Activated CD4-positive, alpha-beta T cell treated with anti-CD3 and anti-CD28 coated beads for 4 hours (primary cell): ENCODE measurements at regions not wholly inside any gene's neighbourhood (a gene's known extent, or its start where the extent isn't known, plus 50 kb on each side); places are given as distances from the start of the nearest gene placed in this dataset.
"Not testable (repeated sequence)": the region's sequence is repeated elsewhere in the genome, so short reads cannot be mapped to it uniquely, and the experiment has no call there.

Experiments used
- DNase-seq, 2 donors: peaks; one replicate each; pipeline ENCODE4 v3.0.0-alpha.2; 2020

- DNase-seq = not testable (repeated sequence)
These were observed 435.8 kb downstream of the SHISA9 start for GRCh38 chr16:13336907-13337881.

- no peak for DNase-seq
These were observed 436.6 kb downstream of the SHISA9 start for GRCh38 chr16:13338044-13338443.

GRCh38 chr16:13342675-13343074 lies 441.3 kb downstream of the SHISA9 start:
- no peak for DNase-seq

GRCh38 chr16:13344001-13344400 lies 442.6 kb downstream of the SHISA9 start:
- DNase-seq = no peak

- DNase-seq = no peak
These were observed 447.0 kb downstream of the SHISA9 start for GRCh38 chr16:13348416-13348815.

- DNase-seq = no peak
These were observed 448.6 kb downstream of the SHISA9 start for GRCh38 chr16:13350000-13350399.

- DNase-seq = no peak
These were observed 449.8 kb downstream of the SHISA9 start for GRCh38 chr16:13351181-13351580.

GRCh38 chr16:13351601-13352217 lies 450.3 kb downstream of the SHISA9 start:
- no peak for DNase-seq

GRCh38 chr16:13352796-13353195 lies 451.4 kb downstream of the SHISA9 start:
- not testable (repeated sequence) for DNase-seq

- DNase-seq = not testable (repeated sequence)
These were observed 456.4 kb downstream of the SHISA9 start for GRCh38 chr16:13357842-13358241.

GRCh38 chr16:13359835-13360234 lies 458.4 kb downstream of the SHISA9 start:
- no peak for DNase-seq

GRCh38 chr16:13372421-13372820 lies 471.0 kb downstream of the SHISA9 start:
- DNase-seq = no peak

GRCh38 chr16:13376174-13376573 lies 474.8 kb downstream of the SHISA9 start:
- no peak for DNase-seq

- no peak for DNase-seq
These were observed 475.7 kb downstream of the SHISA9 start for GRCh38 chr16:13377143-13377542.

- DNase-seq = no peak
These were observed 476.8 kb downstream of the SHISA9 start for GRCh38 chr16:13378151-13378550.

GRCh38 chr16:13379266-13379665 lies 477.9 kb downstream of the SHISA9 start:
- DNase-seq = no peak

- not testable (repeated sequence) for DNase-seq
These were observed 484.0 kb downstream of the SHISA9 start for GRCh38 chr16:13385156-13386040.

GRCh38 chr16:13390093-13390985 lies 488.9 kb downstream of the SHISA9 start:
- DNase-seq = no peak

GRCh38 chr16:13390986-13391305 lies 489.5 kb downstream of the SHISA9 start:
- no peak for DNase-seq

GRCh38 chr16:13391337-13391736 lies 489.9 kb downstream of the SHISA9 start:
- no peak for DNase-seq

GRCh38 chr16:13392341-13392740 lies 490.9 kb downstream of the SHISA9 start:
- no peak for DNase-seq

- no peak for DNase-seq
These were observed 492.4 kb downstream of the SHISA9 start for GRCh38 chr16:13393816-13394215.
